ENCODE measurements at regions not wholly inside any gene's neighbourhood (a gene's known extent, or its start where the extent isn't known, plus 50 kb on each side); places are given as distances from the start of the nearest gene placed in this dataset.

DNA sequence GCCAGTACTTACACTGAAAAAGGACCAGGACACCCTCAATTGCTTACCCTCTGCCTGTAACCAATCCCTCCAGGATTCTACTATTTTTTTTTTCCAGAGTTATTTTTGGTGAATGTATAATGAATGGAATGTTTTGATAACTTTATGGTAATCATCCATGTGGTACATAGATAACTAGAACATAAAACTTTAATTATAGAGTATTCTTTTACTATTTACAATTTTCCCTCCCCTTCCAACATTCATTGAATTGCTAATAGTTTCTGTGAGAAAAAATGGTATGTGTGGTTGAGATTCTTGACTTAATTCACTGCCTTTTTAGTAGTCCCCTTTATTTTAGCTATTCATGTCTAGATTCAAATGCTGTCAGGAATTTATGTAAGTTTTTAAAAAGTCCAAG, 164.6 kb downstream of the CYYR1 start:
- no peak overlapping the region for H3K4me3 ChIP-seq (replicated peaks in 1 of 2; ENCODE audit: low read depth in 1 of 2, low read length in 2 of 2)
- no peaks in the 10 kb centered on the region for H3K36me3 ChIP-seq (ENCODE audit: control insufficient read depth in 1 of 2, insufficient read depth in 2 of 2, low read length in 2 of 2)
- ATAC-seq (no peak), DNase-seq (ENCODE audit: low read depth, low spot score) (no peak)
- no peak overlapping the region for H3K27ac ChIP-seq (ENCODE audit: low read depth, low read length)
- ChIA-PET CTCF (no interaction called here), POLR2A (no interaction called here), RAD21 (ENCODE audit: low non-redundant PET in 1 of 2, low total read pairs in 2 of 2, uncharacterized antibody in 2 of 2, unreplicated experiment in 2 of 2) (no interaction called here)
- no peak overlapping the region for H3K9ac ChIP-seq (ENCODE audit: low read length)
- H3K79me2 ChIP-seq (ENCODE audit: insufficient read depth, low read length) = no peaks in the 10 kb centered on the region
- no peaks in the 10 kb centered on the region for H3K9me3 ChIP-seq (ENCODE audit: control insufficient read depth in 1 of 2, insufficient read depth in 1 of 2, low read depth in 1 of 2, low read length in 2 of 2)
- no peak for TF ChIP-seq CTCF (IDR thresholded peaks at IDR 0.05 in 2 of 3, conservative IDR thresholded peaks at IDR 0.05 in 1 of 3; ENCODE audit: borderline replicate concordance in 1 of 3, insufficient read depth in 1 of 3, low read depth in 2 of 3, low read length in 2 of 3)
- TF ChIP-seq REST (IDR thresholded peaks at IDR 0.05; ENCODE audit: low read depth) = no peak
- no peak for TF ChIP-seq SRF (IDR thresholded peaks at IDR 0.05; ENCODE audit: low read depth)
- TF ChIP-seq, protein P1, sequence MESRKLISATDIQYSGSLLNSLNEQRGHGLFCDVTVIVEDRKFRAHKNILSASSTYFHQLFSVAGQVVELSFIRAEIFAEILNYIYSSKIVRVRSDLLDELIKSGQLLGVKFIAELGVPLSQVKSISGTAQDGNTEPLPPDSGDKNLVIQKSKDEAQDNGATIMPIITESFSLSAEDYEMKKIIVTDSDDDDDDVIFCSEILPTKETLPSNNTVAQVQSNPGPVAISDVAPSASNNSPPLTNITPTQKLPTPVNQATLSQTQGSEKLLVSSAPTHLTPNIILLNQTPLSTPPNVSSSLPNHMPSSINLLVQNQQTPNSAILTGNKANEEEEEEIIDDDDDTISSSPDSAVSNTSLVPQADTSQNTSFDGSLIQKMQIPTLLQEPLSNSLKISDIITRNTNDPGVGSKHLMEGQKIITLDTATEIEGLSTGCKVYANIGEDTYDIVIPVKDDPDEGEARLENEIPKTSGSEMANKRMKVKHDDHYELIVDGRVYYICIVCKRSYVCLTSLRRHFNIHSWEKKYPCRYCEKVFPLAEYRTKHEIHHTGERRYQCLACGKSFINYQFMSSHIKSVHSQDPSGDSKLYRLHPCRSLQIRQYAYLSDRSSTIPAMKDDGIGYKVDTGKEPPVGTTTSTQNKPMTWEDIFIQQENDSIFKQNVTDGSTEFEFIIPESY (IDR thresholded peaks at IDR 0.05; ENCODE audit: extremely low read depth, insufficient replicate concordance, low read length) = no peak
- TF ChIP-seq ZFX (IDR thresholded peaks at IDR 0.05) = no peak
- TF ChIP-seq POLR2AphosphoS5 (IDR thresholded peaks at IDR 0.05; ENCODE audit: low read depth, low read length) = no peak
- no peak for TF ChIP-seq EGR1 (IDR thresholded peaks at IDR 0.05; ENCODE audit: low read depth)
- TF ChIP-seq SIN3A (IDR thresholded peaks at IDR 0.05; ENCODE audit: low read depth) = no peak
- no peak for TF ChIP-seq SP1 (IDR thresholded peaks at IDR 0.05; ENCODE audit: low read depth)
- H3K9me2 ChIP-seq (ENCODE audit: insufficient read depth) = no peaks in the 10 kb centered on the region
- no peaks in the 10 kb centered on the region for H3K27me3 ChIP-seq (ENCODE audit: insufficient read depth, low read length)
- no TSS peak for BruUV-seq (replicated peaks)
- H3K4me1 ChIP-seq (ENCODE audit: control insufficient read depth in 1 of 2, insufficient read depth in 2 of 2, low read length in 2 of 2) = peaks cover 2 to 14% of the 10 kb centered on the region in 2 experiments; a peak in 3 of 4 replicates
- intact Hi-C loops (cut with micrococcal nuclease) = no loop called here
- no peak overlapping the region for H3K4me2 ChIP-seq (ENCODE audit: low read length)
- H2AFZ ChIP-seq (ENCODE audit: low read depth, low read length, poor library complexity, severe bottlenecking) = no peak overlapping the region
- H4K20me1 ChIP-seq (ENCODE audit: insufficient read depth) = no peaks in the 10 kb centered on the region

Data from HCT116 (cell line).